ENCODE measurements at regions not wholly inside any gene's neighbourhood (a gene's known extent, or its start where the extent isn't known, plus 50 kb on each side); places are given as distances from the start of the nearest gene placed in this dataset.

DNA sequence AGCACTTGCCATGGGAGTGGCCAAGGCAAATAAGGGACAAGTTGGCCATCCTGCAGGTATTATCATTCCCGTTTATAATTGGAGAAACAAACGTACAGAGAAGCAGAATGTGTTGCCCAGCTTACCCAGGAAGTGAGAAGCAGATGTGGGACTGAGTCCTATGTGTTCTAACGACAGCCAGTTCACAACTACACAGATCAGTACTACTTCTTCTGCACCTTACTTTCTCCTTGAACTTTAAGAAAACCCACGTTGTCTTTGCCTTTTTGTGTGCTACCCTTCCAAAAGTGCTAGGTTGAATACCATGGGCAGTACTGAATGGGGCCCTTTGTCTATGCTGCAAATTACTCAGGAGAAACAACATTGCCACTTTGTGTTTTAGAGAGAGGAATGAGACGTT is 62.8 kb upstream of the BLID start:
- no peak for TF ChIP-seq POLR2AphosphoS5 (IDR thresholded peaks at IDR 0.05)
- TF ChIP-seq, protein P1, sequence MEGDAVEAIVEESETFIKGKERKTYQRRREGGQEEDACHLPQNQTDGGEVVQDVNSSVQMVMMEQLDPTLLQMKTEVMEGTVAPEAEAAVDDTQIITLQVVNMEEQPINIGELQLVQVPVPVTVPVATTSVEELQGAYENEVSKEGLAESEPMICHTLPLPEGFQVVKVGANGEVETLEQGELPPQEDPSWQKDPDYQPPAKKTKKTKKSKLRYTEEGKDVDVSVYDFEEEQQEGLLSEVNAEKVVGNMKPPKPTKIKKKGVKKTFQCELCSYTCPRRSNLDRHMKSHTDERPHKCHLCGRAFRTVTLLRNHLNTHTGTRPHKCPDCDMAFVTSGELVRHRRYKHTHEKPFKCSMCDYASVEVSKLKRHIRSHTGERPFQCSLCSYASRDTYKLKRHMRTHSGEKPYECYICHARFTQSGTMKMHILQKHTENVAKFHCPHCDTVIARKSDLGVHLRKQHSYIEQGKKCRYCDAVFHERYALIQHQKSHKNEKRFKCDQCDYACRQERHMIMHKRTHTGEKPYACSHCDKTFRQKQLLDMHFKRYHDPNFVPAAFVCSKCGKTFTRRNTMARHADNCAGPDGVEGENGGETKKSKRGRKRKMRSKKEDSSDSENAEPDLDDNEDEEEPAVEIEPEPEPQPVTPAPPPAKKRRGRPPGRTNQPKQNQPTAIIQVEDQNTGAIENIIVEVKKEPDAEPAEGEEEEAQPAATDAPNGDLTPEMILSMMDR (IDR thresholded peaks at IDR 0.05), result no peak
- TF ChIP-seq POLR2A (IDR thresholded peaks at IDR 0.05), result no peak
- TF ChIP-seq EP300 (IDR thresholded peaks at IDR 0.05), result no peak
